Limb (tissue), 2 donors: ENCODE measurements at regions not wholly inside any gene's neighbourhood (a gene's known extent, or its start where the extent isn't known, plus 50 kb on each side); places are given as distances from the start of the nearest gene placed in this dataset.

Experiments used
- DNase-seq, 2 donors: peaks; one replicate each; pipeline ENCODE4 v3.0.0-alpha.2; 2016; ENCODE audit errors: extremely low spot score in 2 of 2

DNA sequence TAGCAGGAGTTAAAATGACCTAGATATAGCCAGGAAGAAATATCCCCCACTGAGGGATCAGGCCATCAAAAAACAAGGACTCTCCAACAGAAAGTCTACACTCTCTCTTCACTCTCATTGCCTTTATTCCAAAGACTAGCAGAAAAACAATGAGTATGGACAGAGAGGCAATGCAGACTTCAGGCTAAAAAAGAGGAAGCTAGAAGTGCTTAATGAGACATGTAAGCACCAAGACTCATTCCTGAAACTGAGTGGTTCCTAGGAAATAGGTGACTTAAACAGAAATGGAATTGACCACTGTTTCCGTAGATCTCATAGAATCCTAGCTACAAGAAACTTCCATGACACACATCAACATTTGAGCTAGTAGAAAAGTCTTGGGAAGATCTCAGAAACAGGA, 387.3 kb downstream of the KDM5D start:
- no peak for DNase-seq

DNA sequence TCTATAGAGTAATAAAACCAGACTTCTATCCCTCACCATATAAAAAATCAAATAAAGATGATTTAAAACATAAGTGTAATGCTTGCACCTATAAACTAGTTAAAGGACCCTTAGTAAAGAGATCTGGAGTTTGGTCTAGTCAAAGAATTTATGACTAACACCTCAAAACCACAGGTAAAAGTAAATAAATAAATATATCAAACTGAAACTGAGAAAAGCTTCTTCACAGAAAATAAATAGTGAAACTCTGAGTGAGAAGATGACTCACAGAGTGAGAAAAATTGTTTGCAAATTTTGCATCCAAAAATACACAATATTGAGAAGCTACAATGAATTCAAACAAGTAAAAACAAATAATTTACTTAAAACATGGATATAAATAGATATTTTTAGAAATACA, 387.8 kb downstream of the KDM5D start:
- DNase-seq = no peak

DNA sequence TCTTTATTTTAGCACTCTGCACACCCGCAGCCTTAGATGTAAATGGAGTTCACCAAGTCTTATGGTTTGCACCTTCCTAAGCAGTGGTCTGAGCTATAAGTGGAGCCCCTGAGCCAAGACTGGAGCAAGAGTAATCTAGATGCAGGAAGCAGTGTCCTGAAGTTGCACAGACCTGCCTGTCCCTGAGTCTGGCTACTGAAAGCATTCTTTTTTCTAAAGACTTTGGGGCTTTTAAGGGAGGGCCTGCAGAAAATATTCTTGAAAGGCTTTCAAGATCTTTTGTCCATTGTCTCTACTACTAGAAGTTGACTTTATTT, 389.7 kb downstream of the KDM5D start:
- DNase-seq = no peak

DNA sequence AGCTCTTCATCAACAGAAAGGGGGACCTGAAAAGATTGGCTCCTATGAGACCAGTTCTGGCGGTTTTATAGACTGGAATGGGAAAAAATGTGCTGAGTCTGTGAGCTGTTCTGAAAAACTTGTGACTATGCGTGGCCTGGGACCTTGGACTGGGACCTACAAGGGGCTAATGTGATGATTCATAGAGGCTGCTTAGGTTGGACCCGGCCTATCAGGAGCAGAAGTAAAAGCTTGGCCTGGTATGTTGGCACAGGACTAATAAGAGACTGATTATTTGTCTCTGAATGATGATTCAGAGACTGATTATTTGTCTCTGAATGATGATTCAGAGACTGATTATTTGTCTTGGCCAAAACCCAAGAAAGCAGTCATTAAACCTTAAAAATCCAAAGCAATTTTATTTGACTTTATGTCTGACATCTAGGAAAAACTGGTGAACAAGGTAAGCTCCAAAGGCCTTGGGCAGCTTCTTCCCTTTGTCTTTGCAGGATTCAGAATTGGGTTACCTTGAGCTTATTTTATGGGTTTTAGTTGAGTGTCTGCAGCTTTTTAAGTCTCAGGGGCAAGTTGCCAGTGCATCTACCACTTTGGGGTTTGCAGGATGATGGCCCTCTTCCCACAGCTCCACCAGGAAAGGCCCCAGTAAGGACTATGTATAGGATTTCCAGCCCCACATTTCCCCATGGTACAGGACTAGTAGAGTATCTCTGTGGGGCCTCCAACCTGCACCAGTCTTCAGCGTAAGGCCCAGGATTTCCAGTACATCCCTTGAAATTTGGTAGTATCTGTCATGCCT, 390.3 kb downstream of the KDM5D start:
- DNase-seq = no peak

DNA sequence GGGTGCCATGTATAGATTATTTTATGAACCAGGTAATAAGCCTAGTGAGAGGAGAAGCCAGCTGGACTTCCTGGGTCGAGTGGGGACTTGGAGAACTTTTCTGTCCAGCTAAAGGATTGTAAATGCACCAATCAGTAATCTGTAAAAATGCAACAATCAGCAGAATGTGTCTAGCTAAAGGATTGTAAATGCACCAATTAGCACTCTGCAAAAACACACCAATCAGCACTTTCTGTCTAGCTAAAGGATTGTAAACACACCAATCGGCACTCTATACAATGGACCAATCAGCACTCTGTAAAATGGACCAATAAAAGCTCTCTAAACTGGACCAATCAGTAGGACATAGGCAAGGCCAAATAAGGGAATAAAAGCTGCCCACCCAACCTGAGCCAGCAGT, 392.9 kb downstream of the KDM5D start:
- no peak for DNase-seq

DNA sequence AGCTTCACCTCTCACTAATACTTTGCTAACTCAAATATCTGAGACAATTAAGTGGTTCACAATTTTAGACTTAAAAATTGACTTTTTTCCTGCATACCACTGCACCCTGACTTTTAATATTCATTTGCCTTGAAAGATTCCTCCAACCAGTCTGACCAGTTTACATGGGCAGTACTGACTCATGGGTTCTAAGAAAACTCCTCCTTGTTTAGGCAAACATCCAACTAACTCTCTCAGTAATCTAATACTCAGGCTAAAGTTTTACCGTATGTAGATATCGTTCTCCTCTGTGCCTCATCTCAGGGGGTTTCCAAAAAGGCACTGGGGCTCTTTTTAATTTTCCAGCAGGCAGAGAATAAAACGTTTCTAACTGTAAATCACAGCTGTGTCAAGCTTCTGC, 422.8 kb downstream of the KDM5D start:
- no peak for DNase-seq

DNA sequence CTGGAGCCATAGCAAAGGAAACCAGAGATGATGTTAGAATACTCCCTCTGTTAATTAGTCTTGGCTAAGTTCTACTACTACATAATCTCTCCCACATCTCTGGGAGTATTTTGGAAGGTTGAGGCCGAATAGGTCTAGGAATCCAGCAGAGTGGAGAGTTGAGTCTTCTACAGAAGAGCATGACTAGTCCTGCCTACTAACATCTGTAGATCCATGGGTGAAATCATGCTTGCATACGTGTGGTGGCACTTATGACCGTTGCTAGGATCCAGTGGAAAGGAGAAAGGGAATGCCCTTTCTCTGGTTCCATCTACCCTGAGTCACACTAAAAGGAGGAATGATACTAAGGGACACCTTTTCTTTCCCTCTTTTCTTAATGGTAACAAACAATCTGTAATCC, 425.4 kb downstream of the KDM5D start:
- no peak for DNase-seq

DNA sequence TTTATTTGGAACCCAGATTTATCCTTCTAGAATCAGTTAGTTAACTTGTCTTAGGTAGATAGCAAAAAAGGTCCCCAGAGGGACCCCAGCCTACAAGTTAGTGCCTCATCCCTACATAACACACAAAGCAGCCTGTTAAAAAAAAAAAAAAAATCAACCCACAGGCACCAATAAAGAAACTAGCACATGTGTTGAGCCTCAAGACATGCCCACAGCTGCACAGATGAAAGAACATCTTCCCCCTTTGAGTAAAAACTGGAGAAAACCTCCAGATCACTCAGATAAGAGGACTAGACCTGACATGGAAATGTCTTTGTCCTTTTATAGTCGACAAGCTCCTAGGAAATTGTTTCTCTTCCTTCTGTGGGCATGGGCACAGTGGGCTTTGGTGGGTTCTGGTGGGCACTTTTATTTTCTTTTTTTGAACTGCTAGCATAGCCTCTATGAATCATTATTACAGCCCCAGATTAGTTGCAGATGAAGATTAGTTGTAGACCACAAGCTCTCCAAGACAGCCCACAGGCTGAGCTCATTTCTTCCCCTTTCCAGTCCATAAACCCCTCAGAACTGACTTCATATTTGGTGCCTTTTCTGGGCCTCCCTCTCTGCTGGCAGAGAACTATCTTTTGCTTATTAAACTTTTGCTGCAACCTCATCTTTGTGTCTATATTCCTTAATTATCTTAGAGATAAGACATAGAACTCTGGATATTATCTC, 427.1 kb downstream of the KDM5D start:
- DNase-seq = no peak

DNA sequence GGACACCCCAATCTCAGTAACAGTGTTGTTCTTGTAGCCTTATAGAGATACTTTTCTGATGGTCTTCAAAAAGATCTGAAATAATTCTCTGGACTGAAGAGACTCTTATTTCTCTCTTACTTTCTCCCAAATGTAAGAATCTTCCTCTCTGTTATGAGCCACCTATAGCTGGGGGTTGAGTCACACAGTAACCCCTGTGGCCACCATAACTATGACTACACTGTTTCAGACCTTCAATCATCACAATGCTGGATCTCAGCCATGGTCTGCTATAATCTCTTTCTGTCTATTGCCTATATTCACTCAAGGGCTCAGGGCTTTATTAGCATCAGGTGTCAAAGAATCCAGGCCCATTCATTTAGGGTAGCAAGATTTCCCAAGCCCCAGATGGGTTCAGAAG, 436.9 kb downstream of the KDM5D start:
- DNase-seq = no peak

DNA sequence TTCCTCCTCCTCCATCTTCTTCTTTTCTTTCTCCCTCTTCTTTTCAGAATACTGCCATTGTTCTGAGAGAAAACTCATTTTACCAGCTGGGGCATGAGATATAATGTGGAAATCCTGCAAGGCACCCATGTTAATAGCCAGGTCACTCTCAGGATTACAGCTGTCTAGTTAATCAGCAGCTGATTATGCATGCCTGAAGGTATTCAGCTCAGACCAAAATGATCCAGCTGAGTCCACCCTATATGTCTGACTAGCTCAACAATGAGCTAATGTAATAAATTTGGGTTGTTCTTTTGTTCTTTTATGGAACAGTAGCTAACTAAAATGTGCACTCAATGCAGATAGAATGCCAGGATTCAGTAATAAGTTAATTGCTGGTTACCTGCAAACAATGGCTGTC, 441.4 kb downstream of the KDM5D start:
- no peak for DNase-seq

DNA sequence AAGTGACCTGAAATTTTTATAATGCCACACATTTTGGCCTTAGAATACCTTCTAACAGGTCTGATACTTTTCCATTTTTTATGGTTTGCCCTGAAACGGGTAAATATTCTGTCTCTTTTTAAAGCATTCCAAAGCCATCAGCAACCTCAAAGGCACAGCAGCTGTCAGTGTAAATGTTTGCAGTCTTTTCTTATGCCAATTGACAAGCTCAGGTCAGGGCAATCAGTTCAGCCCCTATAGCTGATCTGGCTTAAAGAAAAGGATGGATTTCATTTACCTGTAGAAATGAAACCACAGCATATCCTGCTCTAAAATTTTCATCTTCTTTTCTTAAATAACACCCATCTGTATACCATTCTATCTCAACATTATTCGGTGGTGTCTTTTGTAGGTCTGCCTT, 453.6 kb downstream of the KDM5D start:
- no peak for DNase-seq

DNA sequence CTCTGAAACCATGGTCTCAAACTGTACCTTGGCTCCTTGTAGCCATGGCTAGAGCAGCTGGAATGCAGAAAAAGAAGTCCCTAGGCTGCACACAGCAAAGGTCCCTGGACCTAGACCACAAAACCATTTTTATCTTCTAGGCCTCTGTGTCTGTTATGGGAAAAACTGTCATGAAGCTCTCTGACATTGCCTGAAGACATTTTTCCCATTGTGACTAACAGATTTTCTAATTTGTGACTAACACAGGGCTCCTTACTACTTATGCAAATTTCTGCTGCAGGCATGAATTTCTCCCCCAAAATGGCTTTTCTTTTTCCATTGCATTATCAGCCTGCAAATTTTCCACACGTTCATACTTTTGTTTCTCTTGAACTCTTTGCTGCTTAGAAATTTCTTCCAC, 470.4 kb downstream of the KDM5D start:
- DNase-seq = no peak

DNA sequence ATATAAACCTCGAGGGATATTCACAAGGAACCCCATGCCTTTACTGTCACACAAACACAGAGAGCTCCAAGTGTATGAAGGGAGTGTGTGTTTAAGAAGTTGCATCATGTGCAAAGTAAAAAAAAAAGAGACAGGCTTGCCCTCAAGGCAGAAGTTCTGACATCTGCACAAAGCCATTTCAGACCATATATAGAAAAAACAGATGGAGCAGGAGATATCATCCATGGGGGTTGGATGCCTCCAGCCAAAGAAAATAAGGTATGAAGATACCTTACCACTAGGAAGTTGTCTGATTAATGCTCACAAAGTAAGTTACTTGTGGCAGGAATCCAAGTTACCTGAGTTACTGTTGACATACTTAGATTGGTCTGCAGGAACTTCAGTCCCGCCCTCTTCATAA, 476.2 kb downstream of the KDM5D start:
- DNase-seq = no peak

DNA sequence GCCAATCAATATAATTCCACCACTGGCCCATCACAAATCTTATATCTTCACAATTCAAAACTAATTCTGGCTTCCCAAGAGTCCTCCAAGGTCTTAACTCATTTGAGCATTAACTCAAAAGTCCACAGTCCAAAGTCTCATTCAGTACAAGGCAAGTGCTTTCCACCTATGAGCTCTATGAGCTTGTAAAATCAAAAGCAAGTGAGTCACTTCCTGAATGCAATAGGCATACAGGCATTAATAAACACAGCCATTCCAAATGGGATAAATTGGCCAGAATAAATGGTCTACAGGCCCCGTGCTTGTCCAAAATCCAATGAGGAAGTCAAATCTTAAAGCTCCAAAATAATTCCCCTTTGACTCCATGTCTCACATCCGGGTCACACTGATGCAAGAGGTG, 479.1 kb downstream of the KDM5D start:
- no peak for DNase-seq

DNA sequence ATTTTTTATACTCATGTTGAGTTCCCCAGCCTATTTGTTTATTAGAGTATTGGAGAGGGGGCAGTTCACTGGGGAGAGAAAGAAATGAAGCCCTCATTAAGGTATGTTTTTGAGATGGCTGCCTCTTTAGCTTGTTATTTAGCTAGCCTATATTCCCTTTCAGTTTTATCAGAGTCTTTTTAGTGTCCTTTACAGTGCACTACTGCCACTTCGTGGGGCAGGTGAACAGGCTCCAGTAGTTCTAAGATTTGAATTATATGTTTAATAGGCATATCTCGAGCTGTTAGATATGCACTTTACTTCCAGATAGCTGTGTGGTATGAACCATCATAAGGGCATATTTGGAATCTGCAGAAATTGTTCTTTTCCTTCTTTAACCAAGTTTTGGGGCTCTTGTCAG, 482.2 kb downstream of the KDM5D start:
- no peak for DNase-seq

DNA sequence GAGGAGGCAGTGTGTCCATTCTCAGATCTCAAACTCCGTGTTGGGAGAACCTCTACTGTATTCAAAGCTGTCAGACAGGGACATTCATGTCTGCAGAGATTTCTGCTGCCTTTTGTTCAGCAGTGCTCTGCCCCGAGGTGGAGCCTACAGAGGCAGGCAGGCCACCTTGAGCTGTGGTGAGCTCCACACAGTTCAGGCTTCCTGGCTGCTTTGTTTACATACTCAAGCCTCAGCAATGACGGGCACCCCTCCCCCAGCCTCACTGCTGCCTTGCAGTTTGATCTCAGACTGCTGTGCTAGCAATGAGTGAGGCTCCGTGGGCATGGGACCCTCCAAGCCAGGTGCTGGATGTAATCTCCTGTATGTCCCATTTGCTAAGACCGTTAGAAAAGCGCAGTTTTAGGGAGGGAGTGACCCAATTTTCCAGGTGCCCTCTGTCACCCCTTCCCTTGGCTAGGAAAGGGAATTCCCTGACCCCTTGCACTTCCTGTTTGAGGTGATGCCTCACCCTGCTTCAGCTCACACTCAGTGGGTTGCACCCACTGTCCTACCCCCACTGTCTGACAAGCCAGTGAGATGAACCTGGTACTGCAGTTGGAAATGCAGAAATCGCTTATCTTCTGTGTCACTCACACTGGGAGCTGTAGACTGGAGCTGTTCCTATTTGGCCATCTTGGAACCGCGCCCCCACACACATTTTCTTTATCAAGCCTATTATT, 458.9 kb upstream of the HSFY2 start:
- no peak for DNase-seq

DNA sequence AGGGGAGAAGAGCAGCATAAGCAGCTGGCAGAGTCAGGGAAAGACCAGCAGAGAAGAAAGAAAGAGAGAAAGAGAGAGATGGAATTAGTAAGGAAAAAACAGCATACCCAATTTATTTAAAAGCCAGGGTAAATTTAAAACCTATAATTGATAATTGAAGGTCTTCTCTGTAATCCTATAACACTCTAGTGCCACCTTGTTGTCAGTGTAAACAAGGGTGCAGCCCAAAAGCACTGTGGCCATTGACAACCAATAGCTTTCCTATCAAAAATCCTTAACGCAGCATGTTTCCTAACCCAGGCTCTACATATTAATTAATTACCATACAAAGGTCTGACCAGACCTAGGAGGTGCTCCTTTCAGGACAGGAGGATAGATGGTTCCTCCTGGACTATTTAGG, 447.2 kb upstream of the HSFY2 start:
- no peak for DNase-seq

DNA sequence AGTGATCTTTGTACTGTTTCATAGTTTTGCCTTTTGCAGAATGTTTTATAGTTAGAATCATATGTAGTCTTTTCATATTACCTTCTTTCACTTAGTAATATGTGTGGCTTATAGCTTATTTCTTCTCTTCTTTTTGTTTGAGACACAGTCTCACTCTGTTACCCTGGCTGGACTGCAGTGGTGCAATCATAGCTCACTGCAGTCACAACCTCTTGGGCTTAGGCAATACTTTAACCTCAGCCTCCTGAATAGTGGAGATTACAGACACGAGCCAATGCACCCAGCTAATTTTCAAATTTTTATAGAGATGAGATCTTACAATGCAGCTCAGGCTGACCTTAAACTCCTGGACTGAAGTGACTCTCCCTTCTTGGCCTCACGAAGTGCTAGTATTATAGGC, 435.4 kb upstream of the HSFY2 start:
- no peak for DNase-seq

DNA sequence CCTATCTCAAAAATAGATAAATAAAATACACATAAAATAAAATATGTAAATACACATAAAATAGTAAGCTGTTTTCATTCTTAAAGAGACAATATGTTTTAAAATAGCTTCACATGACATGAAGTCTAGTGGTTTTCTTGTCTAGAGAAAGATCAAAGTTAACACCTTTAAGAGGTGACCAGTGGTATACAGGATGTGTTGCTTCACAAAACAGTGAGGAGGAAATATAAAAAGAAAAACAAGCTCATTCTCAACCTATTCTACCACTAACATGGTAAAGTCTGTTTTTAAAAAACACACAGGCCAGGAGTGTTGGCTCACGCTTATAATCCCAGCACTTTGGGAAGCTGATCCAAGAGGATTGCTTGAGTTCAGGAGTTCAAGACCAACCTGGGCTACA, 433.5 kb upstream of the HSFY2 start:
- DNase-seq = no peak

DNA sequence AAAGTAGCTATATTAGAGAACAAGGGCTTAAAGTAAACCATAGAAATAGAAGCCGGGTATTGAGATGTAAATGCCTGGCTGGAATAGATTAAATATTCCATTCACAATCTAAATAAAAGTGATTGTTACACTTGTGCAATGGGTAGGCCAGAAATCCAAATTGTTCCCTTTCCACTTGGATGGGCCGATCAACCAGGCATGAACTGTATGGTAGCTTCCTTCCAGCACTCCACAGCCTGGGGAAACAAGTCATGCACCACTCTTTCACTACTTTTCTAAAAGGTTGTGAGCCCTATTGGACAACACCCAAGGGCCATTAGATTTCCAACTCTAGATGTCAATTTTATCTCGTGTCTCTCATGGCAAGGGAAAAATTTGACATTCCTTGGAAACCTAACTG, 407.3 kb upstream of the HSFY2 start:
- DNase-seq = no peak

DNA sequence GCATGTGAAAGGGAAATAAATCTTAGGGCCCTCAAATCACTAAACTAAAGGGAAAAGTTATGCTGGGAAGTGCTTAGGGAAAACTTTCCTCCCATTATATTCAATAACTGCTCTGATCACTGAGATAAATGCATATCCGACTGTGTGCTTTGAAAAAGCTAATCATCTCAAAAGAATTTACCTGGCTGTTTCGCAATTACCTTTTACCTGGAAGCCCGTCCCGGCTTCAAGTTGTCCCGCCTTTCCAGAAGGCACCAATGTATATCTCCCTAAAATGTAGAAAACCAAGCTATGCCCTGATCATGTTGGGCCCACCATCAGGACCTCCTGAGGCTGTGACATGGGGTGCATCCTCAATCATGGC, 394.6 kb upstream of the HSFY2 start:
- no peak for DNase-seq

DNA sequence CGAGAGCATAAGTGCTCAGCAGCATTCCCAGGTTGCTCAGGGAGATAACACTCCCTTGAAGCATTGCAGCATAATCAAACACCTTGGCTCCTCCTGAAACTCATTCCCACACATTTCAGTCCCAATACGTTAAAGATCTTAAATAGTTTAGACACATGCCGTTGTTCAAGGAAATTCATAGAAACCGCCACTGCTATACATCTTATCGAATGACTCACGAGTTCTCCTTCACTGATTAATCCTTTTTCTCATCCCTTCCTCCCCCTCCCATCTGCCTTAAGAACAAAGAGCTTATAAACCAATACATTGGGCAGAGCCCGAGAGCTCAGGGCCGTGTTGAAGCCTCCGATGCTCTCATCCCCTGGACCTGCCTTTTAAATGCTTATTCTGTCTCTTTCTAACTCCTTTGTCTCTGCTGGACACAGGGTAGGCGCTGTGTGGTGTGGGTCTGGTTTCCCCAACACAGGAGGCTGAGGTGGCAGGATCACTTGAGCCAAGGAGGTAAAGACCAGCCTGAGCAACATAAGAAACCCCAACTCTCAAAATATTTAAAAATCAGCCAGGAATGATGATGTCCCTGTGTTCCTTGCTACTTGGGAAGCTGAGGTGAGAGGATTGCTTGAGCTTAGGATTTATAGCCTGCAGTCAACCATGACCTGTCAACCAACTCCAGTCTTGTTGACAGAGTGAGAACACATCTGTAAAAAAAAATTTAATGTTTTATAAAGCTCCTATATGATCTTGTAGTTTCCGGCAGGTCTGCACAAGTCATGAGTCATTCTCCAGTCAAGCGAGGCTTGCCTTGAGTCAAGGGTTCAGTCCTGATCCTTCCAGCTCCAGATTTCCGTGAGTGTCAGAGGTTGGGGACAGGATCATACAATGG, 394.0 kb upstream of the HSFY2 start:
- no peak for DNase-seq
